Endothelial cell (in vitro differentiated cells): ENCODE measurements at regions not wholly inside any gene's neighbourhood (a gene's known extent, or its start where the extent isn't known, plus 50 kb on each side); places are given as distances from the start of the nearest gene placed in this dataset.

ENCODE experiments used
- DNase-seq: peaks from one replicate; pipeline ENCODE4 v3.0.0; 2021; ENCODE audit warnings: low spot score
- H3K27ac Mint-ChIP-seq: one replicate; pipeline ENCODE4 v1.8.0; 2021; ENCODE audit warnings: mixed read lengths, inconsistent platforms; ENCODE audit not compliant: unreplicated experiment
- H3K27me3 Mint-ChIP-seq: one replicate; pipeline ENCODE4 v1.8.0; 2021; ENCODE audit warnings: mild to moderate bottlenecking, moderate library complexity, mixed read lengths, inconsistent platforms; ENCODE audit not compliant: unreplicated experiment
- H3K36me3 Mint-ChIP-seq: one replicate; pipeline ENCODE4 v1.8.0; 2021; ENCODE audit warnings: mild to moderate bottlenecking, low read depth, mixed read lengths, inconsistent platforms; ENCODE audit not compliant: unreplicated experiment
- H3K4me1 Mint-ChIP-seq: one replicate; pipeline ENCODE4 v1.8.0; 2021; ENCODE audit warnings: mild to moderate bottlenecking, mixed read lengths, inconsistent platforms; ENCODE audit not compliant: unreplicated experiment
- H3K4me3 Mint-ChIP-seq: one replicate; pipeline ENCODE4 v1.8.0; 2021; ENCODE audit warnings: mild to moderate bottlenecking, mixed read lengths, inconsistent platforms; ENCODE audit not compliant: unreplicated experiment
- H3K9me3 Mint-ChIP-seq: one replicate; pipeline ENCODE4 v1.8.0; 2021; ENCODE audit warnings: mixed read lengths, inconsistent platforms; ENCODE audit not compliant: unreplicated experiment
- TF ChIP-seq, protein P1 (sequence below): fragments of 200-600 bp; sonication (generic); IDR thresholded peaks from one replicate; pipeline ENCODE4 v1.5.0; 2021; ENCODE audit warnings: antibody characterized with exemption; ENCODE audit not compliant: unreplicated experiment

DNA sequence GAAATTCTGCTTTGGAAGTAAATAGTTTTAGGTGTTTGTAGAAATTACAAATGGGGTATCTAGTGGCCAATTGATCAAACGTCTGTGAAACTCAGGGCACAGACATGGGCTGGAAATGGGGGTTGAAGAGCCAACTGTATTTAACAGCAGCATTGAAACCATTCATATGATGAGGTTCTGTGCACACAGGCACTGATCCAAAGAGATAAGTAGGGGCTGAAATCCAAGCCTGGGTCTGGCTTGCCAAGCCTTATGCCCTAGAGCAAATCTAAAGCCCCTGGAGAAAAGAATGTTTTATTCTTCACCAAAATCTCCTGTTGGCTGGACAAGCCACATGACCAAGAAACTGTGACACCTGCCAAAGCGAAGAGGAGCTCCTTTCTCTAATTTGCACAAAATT, 67.6 kb upstream of the ST6GALNAC5 start:
- no peak for DNase-seq
- Mint-ChIP-seq H3K36me3 (no peaks in the 10 kb centered on the region), H3K27ac (no peak overlapping the region), H3K4me3 (no peak overlapping the region), H3K4me1 (no peaks in the 10 kb centered on the region), H3K27me3 (no peaks in the 10 kb centered on the region), H3K9me3 (no peaks in the 10 kb centered on the region)
- TF ChIP-seq, protein P1, sequence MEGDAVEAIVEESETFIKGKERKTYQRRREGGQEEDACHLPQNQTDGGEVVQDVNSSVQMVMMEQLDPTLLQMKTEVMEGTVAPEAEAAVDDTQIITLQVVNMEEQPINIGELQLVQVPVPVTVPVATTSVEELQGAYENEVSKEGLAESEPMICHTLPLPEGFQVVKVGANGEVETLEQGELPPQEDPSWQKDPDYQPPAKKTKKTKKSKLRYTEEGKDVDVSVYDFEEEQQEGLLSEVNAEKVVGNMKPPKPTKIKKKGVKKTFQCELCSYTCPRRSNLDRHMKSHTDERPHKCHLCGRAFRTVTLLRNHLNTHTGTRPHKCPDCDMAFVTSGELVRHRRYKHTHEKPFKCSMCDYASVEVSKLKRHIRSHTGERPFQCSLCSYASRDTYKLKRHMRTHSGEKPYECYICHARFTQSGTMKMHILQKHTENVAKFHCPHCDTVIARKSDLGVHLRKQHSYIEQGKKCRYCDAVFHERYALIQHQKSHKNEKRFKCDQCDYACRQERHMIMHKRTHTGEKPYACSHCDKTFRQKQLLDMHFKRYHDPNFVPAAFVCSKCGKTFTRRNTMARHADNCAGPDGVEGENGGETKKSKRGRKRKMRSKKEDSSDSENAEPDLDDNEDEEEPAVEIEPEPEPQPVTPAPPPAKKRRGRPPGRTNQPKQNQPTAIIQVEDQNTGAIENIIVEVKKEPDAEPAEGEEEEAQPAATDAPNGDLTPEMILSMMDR: no peak

DNA sequence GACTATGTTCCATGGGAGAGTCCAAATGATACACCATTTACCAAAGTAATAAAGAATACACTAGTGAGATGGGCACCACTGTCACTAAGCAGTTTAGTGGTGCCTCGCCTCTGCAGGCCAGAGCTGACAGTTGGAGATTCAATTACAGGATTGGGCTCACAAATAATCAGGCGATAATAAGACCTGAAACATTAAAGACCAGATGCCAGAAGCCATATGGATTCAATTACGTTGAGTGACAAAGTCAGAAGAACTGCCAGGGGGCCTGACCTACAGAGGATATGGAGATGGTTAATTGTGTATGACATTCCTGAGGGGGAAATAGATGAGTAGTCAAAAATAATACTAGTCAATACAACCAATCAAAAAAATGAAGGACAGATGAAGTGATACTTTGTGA, 65.2 kb upstream of the ST6GALNAC5 start:
- H3K4me1 Mint-ChIP-seq: no peaks in the 10 kb centered on the region
- no peak for DNase-seq
- TF ChIP-seq, protein P1: no peak
- no peak overlapping the region for H3K27ac Mint-ChIP-seq
- no peaks in the 10 kb centered on the region for H3K36me3 Mint-ChIP-seq
- H3K27me3 Mint-ChIP-seq: no peaks in the 10 kb centered on the region
- no peaks in the 10 kb centered on the region for H3K9me3 Mint-ChIP-seq
- no peak overlapping the region for H3K4me3 Mint-ChIP-seq

DNA sequence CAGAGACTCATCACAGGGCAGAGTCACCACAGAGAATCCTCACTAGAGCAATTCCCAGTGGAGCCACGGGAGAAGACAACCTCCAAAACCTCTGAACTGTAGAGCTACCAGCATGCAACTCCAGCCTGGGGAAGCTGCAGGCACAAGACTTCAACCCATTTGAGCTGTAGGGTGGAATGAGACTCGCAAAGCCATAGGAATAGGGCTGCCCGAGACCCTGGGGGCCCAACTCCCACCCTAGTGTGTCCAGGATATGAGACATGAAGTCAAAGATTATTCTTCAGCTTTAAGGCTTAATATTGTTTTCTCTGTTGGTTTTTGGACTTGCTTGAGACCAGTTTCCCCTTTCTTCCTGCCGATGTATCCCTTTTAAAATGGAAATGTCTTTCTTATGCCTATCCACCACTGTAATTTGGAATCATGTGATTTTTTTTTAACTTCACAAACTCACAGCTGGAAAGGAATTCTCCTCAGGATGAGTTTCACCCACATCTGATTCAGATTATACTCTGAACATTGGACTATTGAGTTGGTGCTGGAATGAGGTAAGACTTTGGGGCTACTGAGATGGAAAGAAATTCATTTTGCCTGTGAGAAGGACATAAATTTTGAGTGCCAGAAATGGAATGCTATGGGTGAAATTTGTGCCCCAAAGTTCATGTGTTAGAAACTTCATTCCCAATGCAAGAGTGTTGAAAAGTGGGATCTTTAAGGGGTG, 59.6 kb upstream of the ST6GALNAC5 start:
- Mint-ChIP-seq H3K27me3 (no peaks in the 10 kb centered on the region), H3K36me3 (no peaks in the 10 kb centered on the region), H3K4me3 (no peak overlapping the region), H3K27ac (no peak overlapping the region), H3K9me3 (no peaks in the 10 kb centered on the region), H3K4me1 (no peaks in the 10 kb centered on the region)
- no peak for DNase-seq
- TF ChIP-seq, protein P1: no peak
